ENCODE measurements at regions not wholly inside any gene's neighbourhood (a gene's known extent, or its start where the extent isn't known, plus 50 kb on each side); places are given as distances from the start of the nearest gene placed in this dataset.
"Not testable (repeated sequence)": the region's sequence is repeated elsewhere in the genome, so short reads cannot be mapped to it uniquely, and the experiment has no call there.

DNA sequence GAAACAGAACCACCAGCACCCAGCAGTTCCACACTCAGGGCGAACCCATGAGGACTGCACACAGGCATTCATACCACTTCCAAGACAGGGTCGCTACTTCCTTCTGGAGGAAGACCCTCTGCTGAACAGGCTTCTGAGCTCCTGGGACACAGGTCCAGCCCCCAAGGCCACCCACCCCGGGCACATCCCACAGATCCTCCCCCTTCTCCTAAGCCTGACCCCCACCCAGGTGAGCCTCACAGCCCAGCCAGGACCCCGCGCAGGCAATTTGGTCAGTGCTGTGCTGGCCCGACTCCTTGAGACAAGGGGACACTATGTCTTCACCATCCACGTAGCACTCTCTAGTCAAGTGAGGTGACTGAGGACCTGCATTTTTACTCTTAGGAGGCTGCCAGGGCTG, 5382.7 kb upstream of the TPTE start:
- TF ChIP-seq POLR2A (IDR thresholded peaks at IDR 0.05; ENCODE audit: low read depth, low read length); TAF1 (IDR thresholded peaks at IDR 0.05; ENCODE audit: low read depth, low read length); POLR2AphosphoS5 (IDR thresholded peaks at IDR 0.05; ENCODE audit: low read depth, low read length); SPI1 (IDR thresholded peaks at IDR 0.05; ENCODE audit: low read depth, low read length); PAX5 (IDR thresholded peaks at IDR 0.05; ENCODE audit: insufficient read depth, low read length, severe bottlenecking); POU2F2 (IDR thresholded peaks at IDR 0.05; ENCODE audit: low read depth, low read length): not testable (repeated sequence)

Data from GM12891 (cell line).